Peyer's patch (tissue), 4 donors: ENCODE measurements at regions not wholly inside any gene's neighbourhood (a gene's known extent, or its start where the extent isn't known, plus 50 kb on each side); places are given as distances from the start of the nearest gene placed in this dataset.
A peak's percentile ranks its signal among the peaks of the same experiment; 100 is the strongest.

Experiments
- POLR2A ChIP-seq, 2 donors: fragments of 450-650 bp; IDR thresholded peaks; one replicate each; pipeline ENCODE4 v1.5.1; 2017; ENCODE audit warnings: antibody characterized with exemption in 2 of 2, mild to moderate bottlenecking in 2 of 2, moderate library complexity in 2 of 2
- TF ChIP-seq, protein P1 (sequence below), 6 experiments: fragments of 450-650 bp in 4 of 6; fragments of 200-600 bp in 2 of 6; sonication (generic) in 1 of 6; IDR thresholded peaks; one replicate each; pipeline ENCODE4 v1.5.1; 2017 to 2019; ENCODE audit warnings: antibody characterized with exemption in 6 of 6, mild to moderate bottlenecking in 3 of 6, moderate library complexity in 1 of 6

DNA sequence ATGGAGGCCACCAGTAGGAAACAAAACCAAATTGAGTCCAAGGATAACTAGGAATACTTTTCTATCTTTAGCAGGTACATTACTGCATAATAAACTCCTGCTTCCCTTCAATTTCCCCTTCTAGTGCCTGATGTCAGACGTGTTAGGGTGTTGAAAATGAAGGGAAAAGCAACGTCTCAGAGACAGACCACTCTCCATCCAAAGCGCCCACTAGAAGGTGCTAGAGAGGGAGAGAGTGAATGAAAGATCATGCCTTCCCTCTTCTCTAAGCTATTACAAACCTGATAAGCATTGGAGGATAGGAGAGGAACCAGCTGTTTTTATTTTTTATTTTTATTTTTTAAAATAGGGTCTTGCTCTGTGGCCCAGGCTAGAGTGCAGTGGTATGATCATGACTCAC, 64.1 kb downstream of the ZNF641 start:
- TF ChIP-seq, protein P1, sequence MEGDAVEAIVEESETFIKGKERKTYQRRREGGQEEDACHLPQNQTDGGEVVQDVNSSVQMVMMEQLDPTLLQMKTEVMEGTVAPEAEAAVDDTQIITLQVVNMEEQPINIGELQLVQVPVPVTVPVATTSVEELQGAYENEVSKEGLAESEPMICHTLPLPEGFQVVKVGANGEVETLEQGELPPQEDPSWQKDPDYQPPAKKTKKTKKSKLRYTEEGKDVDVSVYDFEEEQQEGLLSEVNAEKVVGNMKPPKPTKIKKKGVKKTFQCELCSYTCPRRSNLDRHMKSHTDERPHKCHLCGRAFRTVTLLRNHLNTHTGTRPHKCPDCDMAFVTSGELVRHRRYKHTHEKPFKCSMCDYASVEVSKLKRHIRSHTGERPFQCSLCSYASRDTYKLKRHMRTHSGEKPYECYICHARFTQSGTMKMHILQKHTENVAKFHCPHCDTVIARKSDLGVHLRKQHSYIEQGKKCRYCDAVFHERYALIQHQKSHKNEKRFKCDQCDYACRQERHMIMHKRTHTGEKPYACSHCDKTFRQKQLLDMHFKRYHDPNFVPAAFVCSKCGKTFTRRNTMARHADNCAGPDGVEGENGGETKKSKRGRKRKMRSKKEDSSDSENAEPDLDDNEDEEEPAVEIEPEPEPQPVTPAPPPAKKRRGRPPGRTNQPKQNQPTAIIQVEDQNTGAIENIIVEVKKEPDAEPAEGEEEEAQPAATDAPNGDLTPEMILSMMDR (IDR thresholded peaks at IDR 0.05): peak in 2 of 6 experiments; percentile 9 to 19
- TF ChIP-seq POLR2A (IDR thresholded peaks at IDR 0.05): no peak
